ENCODE measurements at regions not wholly inside any gene's neighbourhood (a gene's known extent, or its start where the extent isn't known, plus 50 kb on each side); places are given as distances from the start of the nearest gene placed in this dataset.

- no peaks in the 10 kb centered on the region for H3K4me1 ChIP-seq (ENCODE audit: insufficient read depth, low read length, poor library complexity, severe bottlenecking)
- peaks cover 64% of the 10 kb centered on the region for H3K27me3 ChIP-seq (replicated peaks; ENCODE audit: insufficient read depth, low read depth, low read length, poor library complexity)
- ChIA-PET CTCF (no interaction called here), POLR2A (ENCODE audit: low non-redundant PET) (no interaction called here)
- no peak for DNase-seq (ENCODE audit: low spot score)
- no peak overlapping the region for H3K4me3 ChIP-seq (ENCODE audit: low read depth, low read length, poor library complexity, severe bottlenecking)
- H3K27ac ChIP-seq (ENCODE audit: low read depth, low read length, poor library complexity, severe bottlenecking): no peak overlapping the region
- intact Hi-C loops (cut with micrococcal nuclease; ENCODE audit: unreplicated experiment): no loop called here
- H3K9me3 ChIP-seq (ENCODE audit: low read depth, low read length, poor library complexity, severe bottlenecking): no peaks in the 10 kb centered on the region
- H3K36me3 ChIP-seq (ENCODE audit: insufficient read depth, low read length, poor library complexity, severe bottlenecking): no peaks in the 10 kb centered on the region
- no TSS peak for BruUV-seq (replicated peaks)
- TF ChIP-seq CTCF (conservative IDR thresholded peaks at IDR 0.05; ENCODE audit: low read depth, low read length) (no peak), EZH2 (IDR thresholded peaks at IDR 0.05; ENCODE audit: borderline replicate concordance, low read depth, low read length, poor library complexity, severe bottlenecking) (no peak)
Measured at GRCh38 chr9:126108240-126108639, 218.4 kb upstream of the MVB12B start.

DNA sequence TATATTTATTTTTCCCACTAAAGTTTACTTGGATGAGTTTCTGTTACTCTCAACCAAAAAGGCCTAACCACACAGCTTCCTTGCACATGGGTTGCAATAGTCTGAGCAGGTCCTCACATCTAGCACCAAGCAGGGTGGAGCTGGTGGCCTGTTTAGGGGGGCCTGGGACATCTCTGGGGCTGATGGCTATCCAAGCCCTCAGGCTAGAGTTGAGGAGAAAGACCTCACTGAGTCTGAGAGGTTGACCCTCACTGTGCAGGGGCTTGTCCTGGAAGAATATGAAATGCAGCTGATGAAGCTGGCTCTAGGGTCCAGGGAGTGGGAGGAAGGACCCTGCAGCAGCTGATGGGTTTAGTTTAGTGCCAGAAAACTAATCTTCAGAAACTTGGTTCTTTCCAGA lies 217.1 kb upstream of the MVB12B start:
- Histone ChIP-seq H3K27ac (ENCODE audit: low read depth, low read length, poor library complexity, severe bottlenecking) (no peak overlapping the region), H3K27me3 (replicated peaks; ENCODE audit: insufficient read depth, low read depth, low read length, poor library complexity) (peaks cover 67% of the 10 kb centered on the region), H3K9me3 (ENCODE audit: low read depth, low read length, poor library complexity, severe bottlenecking) (no peaks in the 10 kb centered on the region), H3K4me3 (ENCODE audit: low read depth, low read length, poor library complexity, severe bottlenecking) (no peak overlapping the region), H3K4me1 (ENCODE audit: insufficient read depth, low read length, poor library complexity, severe bottlenecking) (no peaks in the 10 kb centered on the region), H3K36me3 (ENCODE audit: insufficient read depth, low read length, poor library complexity, severe bottlenecking) (no peaks in the 10 kb centered on the region)
- POLR2A ChIA-PET (ENCODE audit: low non-redundant PET): interaction anchor here (0.6 kb wide), 1 partner anchor 27 kb away, joined by 3 read pairs; no protein-coding TSS in a partner anchor
- no TSS peak for BruUV-seq (replicated peaks)
- no peak for TF ChIP-seq CTCF (conservative IDR thresholded peaks at IDR 0.05; ENCODE audit: low read depth, low read length)
- no peak for TF ChIP-seq EZH2 (IDR thresholded peaks at IDR 0.05; ENCODE audit: borderline replicate concordance, low read depth, low read length, poor library complexity, severe bottlenecking)
- intact Hi-C loops (cut with micrococcal nuclease; ENCODE audit: unreplicated experiment): no loop called here
- DNase-seq (ENCODE audit: low spot score): no peak
- CTCF ChIA-PET: no interaction called here

GRCh38 chr9:126111556-126111955 lies 215.1 kb upstream of the MVB12B start:
- no TSS peak for BruUV-seq (replicated peaks)
- Histone ChIP-seq H3K27ac (ENCODE audit: low read depth, low read length, poor library complexity, severe bottlenecking) (no peak overlapping the region), H3K4me3 (ENCODE audit: low read depth, low read length, poor library complexity, severe bottlenecking) (no peak overlapping the region), H3K4me1 (ENCODE audit: insufficient read depth, low read length, poor library complexity, severe bottlenecking) (no peaks in the 10 kb centered on the region), H3K36me3 (ENCODE audit: insufficient read depth, low read length, poor library complexity, severe bottlenecking) (no peaks in the 10 kb centered on the region), H3K9me3 (ENCODE audit: low read depth, low read length, poor library complexity, severe bottlenecking) (no peaks in the 10 kb centered on the region), H3K27me3 (replicated peaks; ENCODE audit: insufficient read depth, low read depth, low read length, poor library complexity) (peaks cover 72% of the 10 kb centered on the region)
- CTCF ChIA-PET: no interaction called here
- DNase-seq (ENCODE audit: low spot score): no peak
- intact Hi-C loops (cut with micrococcal nuclease; ENCODE audit: unreplicated experiment): no loop called here
- POLR2A ChIA-PET (ENCODE audit: low non-redundant PET): no interaction called here
- TF ChIP-seq EZH2 (IDR thresholded peaks at IDR 0.05; ENCODE audit: borderline replicate concordance, low read depth, low read length, poor library complexity, severe bottlenecking) (no peak), CTCF (conservative IDR thresholded peaks at IDR 0.05; ENCODE audit: low read depth, low read length) (no peak)
